PC-9 (cell line): ENCODE measurements at regions not wholly inside any gene's neighbourhood (a gene's known extent, or its start where the extent isn't known, plus 50 kb on each side); places are given as distances from the start of the nearest gene placed in this dataset.
"Not testable (repeated sequence)": the region's sequence is repeated elsewhere in the genome, so short reads cannot be mapped to it uniquely, and the experiment has no call there.

Experiments
- BruUV-seq: library from RNA; stranded (reverse); fragments of 400-500 nt; replicated peaks from 2 replicates; lab custom pipeline; 2021; lab: Mats Ljungman, UMichigan
- CTCF ChIA-PET: fragments of 300-600 bp; sonication (Branson Sonifier 250); formaldehyde crosslinking; loops from one replicate; lab custom pipeline; 2022; ENCODE audit warnings: antibody characterized with exemption; lab: Charles Lee
- POLR2A ChIA-PET: fragments of 300-600 bp; sonication (Branson Sonifier 250); formaldehyde crosslinking; loops from one replicate; lab custom pipeline; 2022; ENCODE audit warnings: antibody characterized with exemption; ENCODE audit not compliant: unreplicated experiment; lab: Charles Lee
- DNase-seq, 2 experiments: peaks; one replicate each; pipeline versions ENCODE4 v3.0.0 to v3.0.0-alpha.2; 2015 to 2022; ENCODE audit warnings: mixed read lengths in 1 of 2
- H2AFZ ChIP-seq: fragments of 200-600 bp; sonication (generic); 2 replicates; pipeline ENCODE4 v1.8.1; 2017; ENCODE audit warnings: antibody characterized with exemption
- H3F3A ChIP-seq: fragments of 200-600 bp; sonication (generic); 2 replicates; pipeline ENCODE4 v1.8.1; 2017; ENCODE audit warnings: antibody characterized with exemption, mild to moderate bottlenecking, low read depth; ENCODE audit not compliant: insufficient read depth
- H3K27ac ChIP-seq: fragments of 200-600 bp; sonication (generic); 2 replicates; pipeline ENCODE4 v1.6.1; 2016; ENCODE audit warnings: mixed run types
- H3K27me3 ChIP-seq: fragments of 200-600 bp; sonication (generic); 2 replicates; pipeline ENCODE4 v1.6.1; 2016; ENCODE audit warnings: low read depth, mixed run types; ENCODE audit not compliant: insufficient read depth
- H3K36me3 ChIP-seq: fragments of 200-600 bp; sonication (generic); 2 replicates; pipeline ENCODE4 v1.6.1; 2016; ENCODE audit warnings: low read depth, mixed run types
- H3K4me1 ChIP-seq: fragments of 200-600 bp; sonication (generic); replicated peaks from 2 replicates; pipeline ENCODE4 v1.6.1; 2016; ENCODE audit warnings: mixed run types; ENCODE audit not compliant: insufficient read depth
- H3K4me2 ChIP-seq: fragments of 200-600 bp; sonication (generic); 2 replicates; pipeline ENCODE4 v1.6.1; 2017; ENCODE audit warnings: mixed run types
- H3K4me3 ChIP-seq: fragments of 200-600 bp; sonication (generic); 2 replicates; pipeline ENCODE4 v1.6.1; 2016; ENCODE audit warnings: mixed run types
- H3K79me2 ChIP-seq: fragments of 200-600 bp; sonication (generic); 2 replicates; pipeline ENCODE4 v1.6.1; 2017; ENCODE audit warnings: low read depth, mixed run types
- H3K9me2 ChIP-seq: fragments of 200-600 bp; sonication (generic); 2 replicates; pipeline ENCODE4 v1.8.1; 2017; ENCODE audit warnings: mild to moderate bottlenecking; ENCODE audit not compliant: insufficient read depth
- H3K9me3 ChIP-seq: fragments of 200-600 bp; sonication (generic); 2 replicates; pipeline ENCODE4 v1.8.1; 2016; ENCODE audit warnings: low read depth; ENCODE audit not compliant: insufficient read depth
- H4K20me1 ChIP-seq: fragments of 200-600 bp; sonication (generic); 2 replicates; pipeline ENCODE4 v1.8.1; 2017; ENCODE audit not compliant: insufficient read depth
- intact Hi-C: fragments of 100-400 bp; cut with micrococcal nuclease; formaldehyde crosslinking; loops from one replicate; pipeline ENCODE4 v1.10.0; 2022; ENCODE audit not compliant: unreplicated experiment

DNA sequence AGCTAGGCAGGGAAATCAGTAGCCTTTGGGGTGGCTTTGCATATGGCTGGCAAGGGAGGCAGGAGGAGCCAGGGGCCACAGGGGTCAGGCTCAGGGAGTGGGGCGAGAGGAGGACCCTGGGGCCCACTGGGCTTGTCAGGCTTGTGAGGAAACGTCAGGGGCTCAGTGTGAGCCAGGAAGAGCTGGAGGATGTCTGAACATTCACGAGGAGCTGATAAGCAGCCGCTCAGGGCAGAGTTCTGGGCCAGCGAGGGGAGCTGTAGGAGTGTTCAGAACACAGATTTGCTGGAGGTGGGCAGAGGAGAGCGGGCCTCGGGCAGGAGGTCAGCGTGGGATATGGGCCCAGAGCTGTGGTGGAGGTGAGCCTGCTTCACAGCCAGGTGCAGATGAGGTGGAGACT lies 72.7 kb upstream of the MTLN start:
- H3K36me3 ChIP-seq, H3K4me1 ChIP-seq, BruUV-seq, H3K27me3 ChIP-seq, CTCF ChIA-PET, intact Hi-C loops, H4K20me1 ChIP-seq, H3K9me3 ChIP-seq, H3F3A ChIP-seq, DNase-seq, H3K9me2 ChIP-seq, H3K4me3 ChIP-seq, H3K79me2 ChIP-seq, POLR2A ChIA-PET, H2AFZ ChIP-seq, H3K27ac ChIP-seq, H3K4me2 ChIP-seq: not testable (repeated sequence)

DNA sequence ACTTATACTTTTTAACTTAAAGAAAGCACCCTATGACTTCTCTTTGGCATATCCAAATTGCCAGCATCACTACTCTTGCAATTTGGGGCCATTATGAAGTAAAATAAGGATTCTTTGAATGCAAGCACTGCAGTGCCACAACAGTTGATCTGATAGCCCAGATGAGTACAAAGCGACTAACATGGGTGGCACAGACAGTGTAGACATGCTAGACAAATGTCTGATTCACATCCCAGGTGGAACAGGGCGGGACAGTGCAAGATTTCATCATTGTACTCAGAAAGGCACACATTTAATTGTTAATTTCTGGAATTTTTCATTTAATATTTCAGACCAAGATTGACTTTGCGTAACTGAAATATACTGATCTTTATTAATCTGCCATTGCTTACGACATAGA lies 68.5 kb upstream of the MTLN start:
- H3F3A ChIP-seq, H3K79me2 ChIP-seq, POLR2A ChIA-PET, H2AFZ ChIP-seq, H3K36me3 ChIP-seq, BruUV-seq, H3K9me2 ChIP-seq, H4K20me1 ChIP-seq, DNase-seq, H3K9me3 ChIP-seq, H3K27me3 ChIP-seq, intact Hi-C loops, H3K4me3 ChIP-seq, H3K27ac ChIP-seq, H3K4me1 ChIP-seq, H3K4me2 ChIP-seq, CTCF ChIA-PET: not testable (repeated sequence)

DNA sequence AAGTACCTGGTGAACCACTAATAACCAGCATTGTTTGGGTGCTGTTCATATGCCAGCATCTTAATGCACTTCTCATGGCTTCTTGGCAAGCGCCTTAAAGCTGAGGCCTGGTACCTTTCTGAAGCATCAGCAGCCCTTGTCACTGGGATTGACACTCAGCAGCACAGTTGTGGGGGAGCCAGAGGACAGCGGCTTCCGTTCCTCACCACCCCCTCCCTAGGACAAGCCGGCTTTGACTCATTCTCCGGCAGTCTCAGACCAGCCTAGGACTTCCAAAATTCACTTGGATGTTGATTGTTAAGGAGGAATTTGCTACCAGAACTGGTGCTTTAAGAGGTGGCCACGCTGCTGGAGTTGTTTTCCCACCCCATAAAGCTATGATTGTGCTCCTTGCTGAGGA lies 64.7 kb upstream of the MTLN start:
- H3K36me3 ChIP-seq, H3K9me3 ChIP-seq, DNase-seq, H4K20me1 ChIP-seq, intact Hi-C loops, POLR2A ChIA-PET, H3K27ac ChIP-seq, H3K79me2 ChIP-seq, BruUV-seq, H3K27me3 ChIP-seq, H3K4me3 ChIP-seq, H3K9me2 ChIP-seq, CTCF ChIA-PET, H3F3A ChIP-seq, H3K4me1 ChIP-seq, H3K4me2 ChIP-seq, H2AFZ ChIP-seq: not testable (repeated sequence)

DNA sequence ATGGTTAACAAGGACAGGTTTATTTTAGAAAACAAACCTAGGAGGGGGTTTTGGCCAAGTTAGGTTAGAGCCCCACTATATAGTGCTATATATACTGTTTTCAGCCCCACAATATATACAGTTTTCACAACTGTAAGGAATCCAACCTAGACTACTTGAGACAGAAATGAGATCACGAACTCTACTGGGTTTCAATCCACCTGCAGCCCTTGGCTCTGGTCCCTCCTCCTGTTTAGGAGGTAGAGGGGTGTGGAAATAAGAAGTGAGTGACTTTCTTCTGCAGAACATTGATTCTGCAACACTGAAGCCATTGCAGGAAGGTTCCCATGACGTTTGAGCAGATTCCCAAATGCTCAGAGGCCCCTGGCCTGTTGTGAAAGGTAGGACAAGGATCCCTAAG lies 63.7 kb upstream of the MTLN start:
- POLR2A ChIA-PET, H3K27me3 ChIP-seq, H4K20me1 ChIP-seq, H3K36me3 ChIP-seq, CTCF ChIA-PET, H3K4me2 ChIP-seq, intact Hi-C loops, DNase-seq, H3F3A ChIP-seq, H2AFZ ChIP-seq, H3K9me2 ChIP-seq, H3K27ac ChIP-seq, H3K4me1 ChIP-seq, BruUV-seq, H3K9me3 ChIP-seq, H3K79me2 ChIP-seq, H3K4me3 ChIP-seq: not testable (repeated sequence)

DNA sequence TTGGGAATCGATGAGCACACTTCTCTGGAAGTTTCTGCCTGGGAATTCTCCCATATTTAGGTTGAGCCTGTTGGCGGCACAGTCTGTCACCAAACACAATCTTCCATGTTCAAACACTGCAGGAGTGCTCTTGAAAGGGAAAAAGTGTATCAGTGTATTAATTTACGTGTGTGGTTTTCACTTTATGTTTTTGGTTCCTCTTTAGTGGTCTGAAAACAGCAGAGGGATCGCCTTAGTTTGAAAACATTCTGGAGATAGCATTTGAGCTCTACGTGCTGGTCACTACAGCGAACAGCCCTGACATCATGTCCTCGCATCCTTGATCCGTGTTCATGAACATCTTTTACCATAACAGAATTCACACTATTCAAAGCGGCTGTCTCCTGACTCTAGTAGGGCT lies 57.3 kb upstream of the MTLN start:
- intact Hi-C loops, BruUV-seq: not testable (repeated sequence)

DNA sequence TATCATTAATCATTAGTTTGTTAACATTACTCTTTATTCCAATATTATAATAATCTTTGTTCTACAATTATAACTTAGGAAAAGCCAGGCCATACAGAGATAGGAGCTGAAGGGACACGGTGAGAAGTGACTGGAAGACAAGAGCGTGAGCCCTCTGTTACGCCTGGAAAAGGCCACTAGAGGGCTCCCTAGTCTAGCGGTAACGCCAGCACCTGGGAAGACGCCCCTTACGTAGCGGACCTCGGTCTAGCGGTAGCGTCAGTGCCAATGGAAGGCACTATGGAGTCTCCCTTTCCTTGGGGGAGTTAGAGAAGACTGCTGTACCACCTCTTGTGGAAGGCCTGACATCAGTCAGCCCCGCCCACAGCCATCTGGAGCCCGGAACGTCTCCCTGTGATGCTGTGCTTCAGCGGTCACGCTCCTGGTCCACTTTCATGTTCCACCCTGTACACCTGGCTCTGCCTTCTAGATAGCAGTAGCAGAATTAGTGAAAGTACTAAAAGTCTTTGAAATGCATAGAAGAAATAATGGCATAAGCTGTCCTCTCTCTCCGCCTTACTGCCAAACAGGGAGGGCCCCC lies 55.6 kb upstream of the MTLN start:
- intact Hi-C loops, H3F3A ChIP-seq, BruUV-seq, H3K27me3 ChIP-seq, POLR2A ChIA-PET, H3K4me3 ChIP-seq, H3K4me1 ChIP-seq, H2AFZ ChIP-seq, CTCF ChIA-PET, H3K79me2 ChIP-seq, H3K4me2 ChIP-seq, DNase-seq, H3K9me3 ChIP-seq, H3K9me2 ChIP-seq, H3K36me3 ChIP-seq, H4K20me1 ChIP-seq, H3K27ac ChIP-seq: not testable (repeated sequence)

More for the DNA sequence above, 57.3 kb upstream of the MTLN start:
- H4K20me1 ChIP-seq, H3K4me1 ChIP-seq, H2AFZ ChIP-seq, H3K27me3 ChIP-seq, CTCF ChIA-PET, DNase-seq, H3K36me3 ChIP-seq, H3K79me2 ChIP-seq, H3K9me3 ChIP-seq, H3K4me3 ChIP-seq, H3K9me2 ChIP-seq, POLR2A ChIA-PET, H3K27ac ChIP-seq, H3F3A ChIP-seq, H3K4me2 ChIP-seq: not testable (repeated sequence)

DNA sequence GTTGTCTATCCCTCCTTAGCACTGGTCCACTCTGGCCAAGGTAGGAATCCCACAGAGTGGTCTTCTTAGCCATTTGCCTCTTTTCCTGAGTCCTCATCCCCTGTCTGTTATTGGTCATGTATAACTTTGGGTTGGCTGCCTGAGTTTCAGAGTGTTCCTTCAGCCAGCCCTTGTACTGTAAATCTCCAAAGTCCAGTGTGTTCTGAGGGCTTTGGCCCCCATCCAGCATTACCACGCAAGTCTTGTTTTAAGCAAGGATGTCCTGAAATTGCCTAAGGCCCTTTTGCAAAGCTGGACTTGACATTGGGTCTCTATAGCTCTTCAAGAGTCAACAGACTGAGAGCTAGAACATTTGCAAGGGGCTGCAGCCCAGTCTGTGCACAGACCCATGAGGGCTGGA lies 52.5 kb upstream of the MTLN start:
- intact Hi-C loops, H3K4me2 ChIP-seq, H3K79me2 ChIP-seq, H3K4me3 ChIP-seq, H3K36me3 ChIP-seq, DNase-seq, H2AFZ ChIP-seq, H3K27ac ChIP-seq, H3F3A ChIP-seq, H3K9me3 ChIP-seq, POLR2A ChIA-PET, H3K4me1 ChIP-seq, CTCF ChIA-PET, H3K9me2 ChIP-seq, H4K20me1 ChIP-seq, BruUV-seq, H3K27me3 ChIP-seq: not testable (repeated sequence)
